Loucy (cell line): ENCODE measurements at regions not wholly inside any gene's neighbourhood (a gene's known extent, or its start where the extent isn't known, plus 50 kb on each side); places are given as distances from the start of the nearest gene placed in this dataset.

ENCODE experiments used
- H2AFZ ChIP-seq: fragments of 200-600 bp; sonication (generic); 2 replicates; pipeline ENCODE4 v1.6.0; 2016; ENCODE audit warnings: antibody characterized with exemption, mild to moderate bottlenecking, low read length, moderate library complexity
- H3F3A ChIP-seq: fragments of 200-600 bp; 2 replicates; pipeline ENCODE4 v1.6.0; 2016; ENCODE audit warnings: antibody characterized with exemption, low read depth, mild to moderate bottlenecking
- H3K27me3 ChIP-seq: fragments of 200-600 bp; sonication (generic); 2 replicates; pipeline ENCODE4 v1.6.1; 2014; ENCODE audit warnings: low read length, mild to moderate bottlenecking; ENCODE audit not compliant: insufficient read depth, poor library complexity, severe bottlenecking
- H3K36me3 ChIP-seq: fragments of 200-600 bp; sonication (generic); 2 replicates; pipeline ENCODE4 v1.6.1; 2016; ENCODE audit warnings: low read length; ENCODE audit not compliant: insufficient read depth
- H3K4me1 ChIP-seq: fragments of 200-600 bp; sonication (generic); 2 replicates; pipeline ENCODE4 v1.5.1; 2014; ENCODE audit warnings: low read length, mild to moderate bottlenecking; ENCODE audit not compliant: insufficient read depth, poor library complexity, severe bottlenecking
- H3K4me2 ChIP-seq: fragments of 200-600 bp; sonication (generic); 2 replicates; pipeline ENCODE4 v1.6.0; 2014; ENCODE audit warnings: antibody characterized with exemption, low read length, low read depth, mild to moderate bottlenecking; ENCODE audit not compliant: poor library complexity, severe bottlenecking
- H3K4me3 ChIP-seq: fragments of 200-600 bp; sonication (generic); 2 replicates; pipeline ENCODE4 v1.5.1; 2014; ENCODE audit warnings: low read length, mild to moderate bottlenecking, mixed read lengths; ENCODE audit not compliant: poor library complexity, severe bottlenecking
- H3K79me2 ChIP-seq: fragments of 200-600 bp; sonication (generic); 2 replicates; pipeline ENCODE4 v1.6.1; 2014; ENCODE audit warnings: low read length; ENCODE audit not compliant: insufficient read depth
- H3K9ac ChIP-seq: fragments of 200-600 bp; sonication (generic); 2 replicates; pipeline ENCODE4 v1.6.0; 2014; ENCODE audit warnings: mild to moderate bottlenecking, low read depth, low read length, moderate library complexity; ENCODE audit not compliant: poor library complexity, severe bottlenecking
- H3K9me2 ChIP-seq: fragments of 200-600 bp; sonication (generic); replicated peaks from 2 replicates; pipeline ENCODE4 v1.6.1; 2016; ENCODE audit warnings: low read depth, low read length, mixed read lengths
- H3K9me3 ChIP-seq: fragments of 200-600 bp; sonication (generic); 2 replicates; pipeline ENCODE4 v1.6.1; 2014; ENCODE audit warnings: mild to moderate bottlenecking, antibody characterized with exemption, low read length, low read depth; ENCODE audit not compliant: insufficient read depth
- H4K20me1 ChIP-seq: fragments of 200-600 bp; sonication (generic); 2 replicates; pipeline ENCODE4 v1.6.0; 2014; ENCODE audit warnings: antibody characterized with exemption, low read length, mild to moderate bottlenecking; ENCODE audit not compliant: insufficient read depth, poor library complexity, severe bottlenecking
- EZH2phosphoT487 ChIP-seq: fragments of 200-600 bp; IDR thresholded peaks from 2 replicates; pipeline ENCODE4 v1.6.1; 2018; ENCODE audit warnings: antibody characterized with exemption, mild to moderate bottlenecking, moderate library complexity, borderline replicate concordance
- TF ChIP-seq, protein P1 (sequence below): fragments of 200-600 bp; sonication (generic); conservative IDR thresholded peaks from 2 replicates; pipeline ENCODE4 v1.5.1; 2014; ENCODE audit warnings: mild to moderate bottlenecking, antibody characterized with exemption, low read length

DNA sequence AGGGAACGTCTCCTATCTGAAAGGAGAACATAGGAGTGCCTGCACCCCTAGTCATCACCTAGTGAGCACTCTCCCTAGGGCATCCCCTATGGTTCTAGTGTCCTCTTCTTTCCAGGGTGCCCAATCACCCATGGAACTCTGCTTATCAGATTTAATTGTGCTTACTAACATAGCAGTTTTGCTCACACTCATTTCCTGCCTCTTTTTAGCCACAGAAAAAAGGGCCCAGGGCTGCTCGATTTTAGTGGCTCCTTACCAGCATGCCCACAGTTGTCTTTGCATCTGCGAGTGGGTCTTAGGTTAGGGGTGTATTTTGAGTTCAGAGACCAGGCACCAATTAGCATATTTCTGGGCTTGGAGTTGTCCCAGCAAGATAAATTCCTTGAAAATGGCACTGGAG, 1110.2 kb downstream of the TAF11L14 start:
- Histone ChIP-seq H3F3A (no peaks in the 10 kb centered on the region), H3K79me2 (peaks cover 25% of the 10 kb centered on the region), H3K4me2 (peak overlapping the region; percentile 91), H3K36me3 (no peaks in the 10 kb centered on the region), H3K4me3 (peak overlapping the region; percentile 81), H3K9ac (peak overlapping the region; percentile 88), H4K20me1 (no peaks in the 10 kb centered on the region), H3K9me2 (no peaks in the 10 kb centered on the region), H3K4me1 (peaks cover 42% of the 10 kb centered on the region), H3K9me3 (no peaks in the 10 kb centered on the region), H3K27me3 (no peaks in the 10 kb centered on the region), H2AFZ (peak overlapping the region; percentile 63)
- TF ChIP-seq EZH2phosphoT487, result no peak
- TF ChIP-seq, protein P1, sequence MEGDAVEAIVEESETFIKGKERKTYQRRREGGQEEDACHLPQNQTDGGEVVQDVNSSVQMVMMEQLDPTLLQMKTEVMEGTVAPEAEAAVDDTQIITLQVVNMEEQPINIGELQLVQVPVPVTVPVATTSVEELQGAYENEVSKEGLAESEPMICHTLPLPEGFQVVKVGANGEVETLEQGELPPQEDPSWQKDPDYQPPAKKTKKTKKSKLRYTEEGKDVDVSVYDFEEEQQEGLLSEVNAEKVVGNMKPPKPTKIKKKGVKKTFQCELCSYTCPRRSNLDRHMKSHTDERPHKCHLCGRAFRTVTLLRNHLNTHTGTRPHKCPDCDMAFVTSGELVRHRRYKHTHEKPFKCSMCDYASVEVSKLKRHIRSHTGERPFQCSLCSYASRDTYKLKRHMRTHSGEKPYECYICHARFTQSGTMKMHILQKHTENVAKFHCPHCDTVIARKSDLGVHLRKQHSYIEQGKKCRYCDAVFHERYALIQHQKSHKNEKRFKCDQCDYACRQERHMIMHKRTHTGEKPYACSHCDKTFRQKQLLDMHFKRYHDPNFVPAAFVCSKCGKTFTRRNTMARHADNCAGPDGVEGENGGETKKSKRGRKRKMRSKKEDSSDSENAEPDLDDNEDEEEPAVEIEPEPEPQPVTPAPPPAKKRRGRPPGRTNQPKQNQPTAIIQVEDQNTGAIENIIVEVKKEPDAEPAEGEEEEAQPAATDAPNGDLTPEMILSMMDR, result no peak

GRCh38 chr5:18745042-18745987, 1111.1 kb downstream of the TAF11L14 start:
- no peaks in the 10 kb centered on the region for H3K27me3 ChIP-seq
- H3K79me2 ChIP-seq, result peaks cover 21% of the 10 kb centered on the region
- TF ChIP-seq, protein P1, result no peak
- TF ChIP-seq EZH2phosphoT487, result no peak
- no peaks in the 10 kb centered on the region for H3K9me2 ChIP-seq
- H3K9me3 ChIP-seq, result no peaks in the 10 kb centered on the region
- H3K4me2 ChIP-seq, result peak overlapping the region; percentile 91
- H3K36me3 ChIP-seq, result no peaks in the 10 kb centered on the region
- H3K9ac ChIP-seq, result peak overlapping the region; percentile 88
- H3F3A ChIP-seq, result no peaks in the 10 kb centered on the region
- H4K20me1 ChIP-seq, result no peaks in the 10 kb centered on the region
- peaks cover 42% of the 10 kb centered on the region for H3K4me1 ChIP-seq
- H3K4me3 ChIP-seq, result peak overlapping the region; percentile 81
- H2AFZ ChIP-seq, result peak overlapping the region; percentile 91

- H3K4me3 ChIP-seq, result peak overlapping the region; percentile 81
- no peaks in the 10 kb centered on the region for H3K9me3 ChIP-seq
- no peaks in the 10 kb centered on the region for H3K36me3 ChIP-seq
- peak overlapping the region; percentile 91 for H2AFZ ChIP-seq
- H3K9me2 ChIP-seq, result no peaks in the 10 kb centered on the region
- no peaks in the 10 kb centered on the region for H4K20me1 ChIP-seq
- peaks cover 21% of the 10 kb centered on the region for H3K79me2 ChIP-seq
- no peaks in the 10 kb centered on the region for H3F3A ChIP-seq
- no peak for TF ChIP-seq EZH2phosphoT487
- TF ChIP-seq, protein P1, result no peak
- H3K4me2 ChIP-seq, result peak overlapping the region; percentile 91
- peaks cover 36% of the 10 kb centered on the region for H3K4me1 ChIP-seq
- H3K27me3 ChIP-seq, result no peaks in the 10 kb centered on the region
- H3K9ac ChIP-seq, result peak overlapping the region; percentile 88
Observed at GRCh38 chr5:18745988-18746615, 1111.8 kb downstream of the TAF11L14 start.
